Globus pallidus (tissue), 1 donor: ENCODE measurements at regions not wholly inside any gene's neighbourhood (a gene's known extent, or its start where the extent isn't known, plus 50 kb on each side); places are given as distances from the start of the nearest gene placed in this dataset.
A peak's percentile ranks its signal among the peaks of the same experiment; 100 is the strongest.
"Not testable (repeated sequence)": the region's sequence is repeated elsewhere in the genome, so short reads cannot be mapped to it uniquely, and the experiment has no call there.

Experiments
- DNase-seq: peaks from one replicate; pipeline ENCODE4 v3.0.0-alpha.2; 2015; ENCODE audit warnings: low spot score

DNA sequence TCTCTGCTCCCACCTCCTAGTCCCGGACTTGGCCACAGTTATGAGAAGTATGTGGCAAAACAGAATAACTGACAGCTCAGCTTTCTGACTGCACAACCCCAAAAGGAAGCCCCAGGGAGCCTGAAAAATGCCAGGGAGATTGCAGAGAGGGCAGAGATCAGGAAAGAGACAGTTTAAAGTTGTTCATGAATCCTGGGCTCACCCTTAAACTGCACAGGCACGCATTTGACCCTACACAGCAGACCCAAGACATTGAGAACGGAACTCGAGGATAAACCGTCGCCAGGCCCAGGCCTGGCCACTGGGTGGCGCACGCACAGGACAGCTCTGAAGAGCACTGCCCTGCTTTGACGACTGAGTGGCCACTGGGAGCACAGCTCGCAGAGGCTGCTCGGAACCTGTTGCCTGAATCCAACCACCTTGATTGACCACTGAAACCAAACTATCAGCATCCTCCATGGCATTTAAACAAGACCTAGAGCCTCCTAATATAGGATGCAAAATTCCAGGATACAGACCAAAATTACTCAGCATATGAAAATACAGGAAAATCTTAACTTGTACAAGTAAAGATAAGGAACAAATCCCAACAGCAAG is 114.0 kb downstream of the C16orf95 start:
- peak; percentile 36 for DNase-seq

GRCh38 chr16:87206646-87207451 is 110.3 kb downstream of the C16orf95 start:
- DNase-seq, result no peak

DNA sequence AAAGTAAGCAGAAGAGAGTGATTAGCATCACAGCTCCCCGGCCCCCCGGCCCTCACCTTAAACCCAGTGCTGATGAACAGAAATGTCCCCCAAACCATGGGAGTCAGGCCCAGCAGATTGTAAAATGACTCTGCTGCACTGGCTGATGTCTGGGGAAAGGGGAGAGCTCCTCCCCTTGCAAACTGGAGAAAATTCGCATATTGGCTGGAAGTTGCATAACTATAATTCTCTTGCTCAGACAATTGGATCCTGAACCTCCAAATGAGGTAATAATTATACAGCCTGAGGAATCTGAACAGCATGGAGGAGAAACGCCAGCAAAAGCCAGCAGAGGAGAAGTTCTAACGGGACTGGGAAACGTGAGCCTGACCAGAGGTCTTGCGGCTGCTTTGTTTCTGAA is 109.7 kb downstream of the C16orf95 start:
- DNase-seq, result no peak

DNA sequence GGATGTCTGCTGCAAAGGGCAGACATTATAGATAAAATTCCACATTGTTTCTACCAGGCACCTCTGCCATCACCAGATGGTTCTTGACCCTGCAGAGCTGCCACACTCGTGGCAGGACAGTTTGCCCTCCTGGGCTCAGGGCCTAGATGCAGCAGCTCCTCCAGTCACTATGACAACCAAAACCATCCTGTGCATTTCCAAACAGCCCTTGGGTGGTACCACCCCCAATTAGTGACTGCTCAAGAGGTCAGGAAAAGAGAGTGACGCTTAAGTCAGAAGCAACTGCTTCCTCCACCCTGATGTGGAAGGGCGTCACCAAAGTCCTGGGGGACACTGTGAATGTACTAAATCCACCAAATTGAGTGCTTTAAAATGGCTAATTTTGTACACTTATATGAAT is 109.2 kb downstream of the C16orf95 start:
- DNase-seq, result no peak

GRCh38 chr16:87208968-87209367 is 108.2 kb downstream of the C16orf95 start:
- not testable (repeated sequence) for DNase-seq

DNA sequence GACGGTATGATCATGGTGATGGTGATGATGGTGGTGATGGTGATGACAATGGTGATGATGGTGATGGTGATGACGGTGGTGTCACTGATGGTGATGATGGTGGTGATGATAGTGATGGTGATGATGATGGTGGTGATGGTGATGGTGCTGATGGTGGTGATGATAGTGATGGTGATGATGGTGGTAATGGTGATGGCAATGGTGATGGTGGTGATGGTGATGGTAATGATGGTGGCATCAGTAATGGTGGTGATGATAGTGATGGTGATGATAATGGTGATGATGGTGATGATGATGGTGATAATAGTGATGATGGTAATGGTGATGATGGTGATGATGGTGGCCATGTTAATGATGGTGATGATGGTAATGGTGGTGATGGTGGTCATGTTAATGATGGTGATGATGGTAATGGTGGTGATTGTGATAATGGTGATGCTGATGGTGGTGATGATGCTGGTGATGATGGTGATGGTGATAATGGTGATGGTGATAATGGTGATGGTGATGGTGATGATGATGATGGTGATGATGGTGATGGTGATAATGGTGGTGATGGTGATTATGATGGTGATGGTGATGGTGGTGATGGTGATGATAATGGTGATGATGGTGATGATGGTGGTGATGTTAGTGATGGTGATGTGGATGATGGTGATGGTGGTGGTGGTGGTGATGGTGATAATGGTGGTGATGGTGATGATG is 107.2 kb downstream of the C16orf95 start:
- DNase-seq, result no peak

- no peak for DNase-seq
Measured at GRCh38 chr16:87210894-87211293, 106.3 kb downstream of the C16orf95 start.

GRCh38 chr16:87212026-87212425 is 105.2 kb downstream of the C16orf95 start:
- DNase-seq, result no peak

DNA sequence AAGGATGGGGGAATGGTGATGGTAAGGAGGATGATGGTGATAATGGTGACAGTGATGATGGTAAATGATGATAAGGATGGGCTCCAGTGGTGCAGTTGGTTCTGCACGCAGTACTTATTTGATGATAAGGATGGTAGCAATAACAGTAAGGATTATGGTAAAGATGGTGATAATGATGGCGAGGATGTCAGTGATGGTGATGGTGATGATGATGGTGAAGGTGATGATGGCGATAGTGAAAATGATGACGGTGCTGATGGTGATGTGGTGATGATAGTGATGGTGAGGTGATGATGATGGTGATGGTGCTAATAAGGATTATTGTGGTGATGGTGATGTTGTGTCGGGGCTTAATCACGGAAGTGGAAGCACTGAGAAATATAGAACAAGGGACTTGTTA is 103.7 kb downstream of the C16orf95 start:
- DNase-seq, result no peak

GRCh38 chr16:87216148-87216840 is 100.9 kb downstream of the C16orf95 start:
- peak; percentile 60 for DNase-seq

- DNase-seq, result no peak
Measured at GRCh38 chr16:87216841-87217275, 100.3 kb downstream of the C16orf95 start.

DNA sequence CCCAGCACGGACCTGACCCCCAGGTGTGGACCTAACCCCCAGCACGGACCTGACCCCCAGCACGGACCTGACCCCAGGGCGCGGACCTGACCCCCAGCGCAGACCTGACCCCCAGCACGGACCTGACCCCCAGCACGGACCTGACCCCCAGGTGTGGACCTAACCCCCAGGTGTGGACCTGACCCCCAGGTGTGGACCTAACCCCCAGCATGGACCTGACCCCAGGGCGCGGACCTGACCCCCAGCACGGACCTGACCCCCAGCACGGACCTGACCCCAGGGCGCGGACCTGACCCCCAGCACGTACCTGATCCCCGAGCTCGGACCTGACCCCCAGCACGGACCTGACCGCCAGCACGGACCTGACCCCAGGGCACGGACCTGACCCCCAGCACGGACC is 99.4 kb downstream of the C16orf95 start:
- not testable (repeated sequence) for DNase-seq

- DNase-seq, result no peak
Measured at GRCh38 chr16:87218281-87219055, 98.7 kb downstream of the C16orf95 start.

DNA sequence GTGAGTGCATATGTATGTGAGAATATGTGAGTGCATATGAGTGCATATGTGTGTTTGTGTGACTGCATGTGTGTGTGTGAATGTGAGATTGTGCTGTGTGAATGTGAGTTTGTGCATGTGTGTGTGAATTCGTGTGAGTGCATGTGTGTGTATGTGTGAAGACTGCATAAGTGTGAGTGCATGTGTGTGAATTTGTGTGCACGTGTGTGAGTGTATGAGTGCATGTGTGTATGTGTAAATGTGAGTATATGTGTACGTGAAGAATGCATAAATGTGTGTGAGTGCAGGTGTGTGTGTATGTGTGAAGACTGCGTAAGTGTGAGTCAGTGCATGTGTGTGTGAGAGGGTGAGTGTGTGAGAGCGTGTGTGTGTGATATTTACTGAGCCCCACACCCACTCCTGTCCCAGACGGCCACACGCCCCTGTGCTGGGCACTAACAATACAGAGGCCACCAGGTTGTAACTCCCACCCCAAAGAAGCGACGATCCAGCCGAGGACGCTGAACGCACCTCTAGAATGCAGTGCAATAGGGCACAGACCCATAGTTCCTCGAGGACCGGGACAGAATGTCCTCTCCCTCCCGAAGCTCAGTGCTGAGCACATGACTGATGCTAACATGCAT is 97.8 kb downstream of the C16orf95 start:
- DNase-seq, result no peak

DNA sequence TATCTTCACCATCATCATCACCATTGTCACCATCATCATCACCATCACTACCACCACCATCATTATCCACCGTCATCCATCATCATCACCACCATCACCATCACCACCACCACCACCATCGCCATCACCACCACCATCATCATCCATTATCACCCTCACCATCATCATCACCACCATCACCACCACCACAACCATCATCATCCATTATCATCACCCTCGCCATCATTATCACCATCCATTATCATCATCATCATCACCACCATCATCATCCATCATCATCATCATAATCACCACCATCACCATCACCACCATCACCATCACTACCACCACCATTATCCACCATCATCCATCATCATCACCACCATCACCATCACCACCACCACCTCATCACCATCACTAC is 95.6 kb downstream of the C16orf95 start:
- no peak for DNase-seq

DNA sequence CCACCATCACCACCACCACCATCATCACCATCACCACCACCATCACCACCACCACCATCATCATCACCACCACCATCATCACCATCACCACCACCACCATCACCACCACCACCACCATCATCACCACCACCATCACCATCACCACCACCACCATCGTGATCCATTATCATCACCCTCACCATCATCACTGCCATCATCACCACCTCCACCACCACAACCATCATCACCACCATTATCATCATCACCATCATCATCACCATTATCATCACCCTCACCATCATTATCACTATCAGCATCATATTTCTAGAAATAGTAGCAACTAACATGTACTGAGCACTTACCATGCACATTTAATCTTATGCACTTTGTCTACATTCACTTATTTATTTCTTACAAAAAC is 94.9 kb downstream of the C16orf95 start:
- no peak for DNase-seq

DNA sequence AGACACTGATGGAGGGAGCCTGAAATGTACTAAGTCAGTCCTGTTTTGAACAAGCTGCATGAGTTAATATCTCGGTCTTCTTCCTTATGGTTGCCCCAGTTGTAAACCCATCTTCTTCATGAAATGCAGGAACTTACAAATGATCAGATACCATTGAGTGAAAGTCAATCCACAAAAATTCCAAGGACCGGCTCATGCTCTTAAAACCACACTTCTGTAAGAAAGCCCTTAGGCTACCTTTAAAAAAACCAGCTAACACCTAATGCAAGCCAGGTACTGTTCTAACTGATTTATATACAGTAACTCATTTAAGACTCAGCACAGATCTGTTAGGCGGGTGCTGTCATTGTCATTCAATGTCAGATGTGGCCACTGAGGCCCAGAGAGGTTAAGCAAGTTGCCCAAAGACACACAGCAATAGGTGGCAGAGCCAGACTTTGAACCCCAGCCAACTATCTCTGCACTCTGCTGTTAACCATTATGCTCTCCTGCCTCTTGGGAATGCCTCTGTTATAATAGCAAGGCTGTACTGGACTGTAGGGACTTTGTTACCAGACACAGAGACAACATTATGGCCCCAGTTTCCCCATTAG is 93.4 kb downstream of the C16orf95 start:
- no peak for DNase-seq

- DNase-seq, result no peak
Measured at GRCh38 chr16:87226926-87227295, 90.3 kb downstream of the C16orf95 start.

DNA sequence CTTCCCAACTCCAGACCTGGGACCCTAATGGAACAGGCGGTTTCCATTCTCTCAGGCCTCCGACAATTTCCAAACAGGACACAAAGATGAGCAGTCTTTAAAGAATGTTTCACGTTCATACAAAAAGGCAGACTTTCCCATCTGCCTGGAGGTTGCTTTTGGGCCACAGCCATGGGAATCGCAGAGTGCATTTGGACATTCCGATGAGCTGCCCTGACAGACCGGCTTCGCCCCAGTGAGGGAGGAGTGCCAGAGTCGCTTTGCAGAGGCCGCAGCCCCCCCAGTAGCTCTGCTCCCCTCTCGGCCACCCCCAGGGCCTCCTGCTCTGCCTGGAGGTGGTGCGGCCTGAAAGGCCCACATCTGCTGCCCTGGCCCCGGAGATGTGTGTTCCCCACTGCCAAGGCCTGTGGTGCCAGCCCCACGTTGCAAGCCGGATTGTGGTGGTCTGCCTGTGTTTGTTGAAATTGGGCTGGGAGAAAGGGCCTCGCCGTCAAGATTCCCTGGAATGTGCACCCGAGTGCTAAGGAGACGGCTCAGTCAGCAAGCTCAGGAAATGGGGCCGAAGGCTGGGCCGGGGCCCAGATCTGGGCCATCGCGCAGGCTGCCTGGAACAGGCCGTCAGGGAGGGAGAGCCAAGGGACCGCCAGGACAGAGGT is 89.8 kb downstream of the C16orf95 start:
- DNase-seq, result peak; percentile 47

GRCh38 chr16:87228363-87228762 is 88.8 kb downstream of the C16orf95 start:
- no peak for DNase-seq
